GM21825 (cell line): ENCODE measurements at regions not wholly inside any gene's neighbourhood (a gene's known extent, or its start where the extent isn't known, plus 50 kb on each side); places are given as distances from the start of the nearest gene placed in this dataset.

Experiments used
- ATAC-seq: cut with Tn5 transposase; IDR thresholded peaks from one replicate; pipeline ENCODE4 v1.9.1; 2021; ENCODE audit warnings: mild to moderate bottlenecking, moderate library complexity; ENCODE audit not compliant: unreplicated experiment

- ATAC-seq: no peak
Measured at GRCh38 chr4:157803845-157804521, 368.8 kb downstream of the GASK1B start.

- no peak for ATAC-seq
Measured at GRCh38 chr4:157803421-157803820, 369.4 kb downstream of the GASK1B start.

DNA sequence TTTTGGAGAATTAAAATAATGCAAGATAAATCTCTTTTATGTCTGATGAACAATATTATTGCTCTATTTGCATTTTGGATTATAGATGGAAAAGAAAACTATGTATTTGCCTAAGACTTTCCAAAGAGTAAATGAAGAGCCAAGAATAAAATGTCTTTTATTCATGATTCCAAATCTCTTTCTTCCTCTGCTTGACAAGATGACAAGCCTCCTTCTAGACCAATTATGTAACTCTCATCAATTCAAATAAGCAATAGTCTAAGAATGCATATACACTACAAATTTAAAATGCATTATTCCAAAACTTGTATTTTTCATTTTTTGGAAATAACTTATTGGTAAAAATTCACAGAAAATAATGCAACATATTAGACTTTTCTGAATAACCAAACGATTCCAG, 377.3 kb downstream of the GASK1B start:
- ATAC-seq: no peak

DNA sequence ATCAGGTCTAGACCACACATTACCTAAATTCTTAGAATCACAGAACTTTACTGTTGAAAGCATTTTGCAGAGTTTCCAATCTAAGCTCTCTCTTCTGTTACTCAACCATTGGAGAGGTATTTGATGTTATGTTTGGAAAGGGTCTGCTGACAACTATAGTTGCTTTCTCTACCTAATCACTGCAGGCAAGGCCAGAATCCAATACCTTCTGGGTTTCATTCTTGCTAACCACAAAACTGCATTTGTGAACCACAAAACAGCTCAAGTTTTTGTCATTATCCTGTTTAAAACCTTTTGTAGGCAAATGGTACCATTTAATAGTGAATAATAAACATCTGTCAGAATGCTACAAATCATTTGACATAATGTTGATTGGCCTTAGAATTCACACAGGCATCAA, 380.1 kb downstream of the GASK1B start:
- no peak for ATAC-seq

DNA sequence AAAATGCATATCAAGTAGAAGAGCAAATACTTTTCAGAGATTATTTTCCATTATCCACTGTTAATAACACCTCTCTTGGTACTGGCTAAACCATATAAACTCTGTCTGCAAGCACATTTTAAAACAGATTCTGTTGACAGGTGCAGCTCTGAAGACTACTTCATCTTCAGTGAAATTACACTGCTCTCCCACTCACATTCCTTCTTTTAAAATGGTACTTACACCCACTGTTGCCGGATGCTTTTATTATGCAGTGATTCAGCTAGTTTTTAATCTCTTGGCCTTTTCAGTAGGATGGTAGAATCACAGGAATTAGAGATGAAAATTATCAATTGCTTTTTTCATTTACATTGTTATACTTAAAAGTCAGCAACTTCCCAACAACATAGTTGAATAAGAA, 381.6 kb downstream of the GASK1B start:
- ATAC-seq: no peak

GRCh38 chr4:157787618-157788017, 385.2 kb downstream of the GASK1B start:
- ATAC-seq: no peak

- no peak for ATAC-seq
Measured at GRCh38 chr4:157781361-157781760, 391.5 kb downstream of the GASK1B start.

- no peak for ATAC-seq
Measured at GRCh38 chr4:157779081-157779480, 393.7 kb downstream of the GASK1B start.

- no peak for ATAC-seq
Measured at GRCh38 chr4:157776930-157777528, 395.8 kb downstream of the GASK1B start.

DNA sequence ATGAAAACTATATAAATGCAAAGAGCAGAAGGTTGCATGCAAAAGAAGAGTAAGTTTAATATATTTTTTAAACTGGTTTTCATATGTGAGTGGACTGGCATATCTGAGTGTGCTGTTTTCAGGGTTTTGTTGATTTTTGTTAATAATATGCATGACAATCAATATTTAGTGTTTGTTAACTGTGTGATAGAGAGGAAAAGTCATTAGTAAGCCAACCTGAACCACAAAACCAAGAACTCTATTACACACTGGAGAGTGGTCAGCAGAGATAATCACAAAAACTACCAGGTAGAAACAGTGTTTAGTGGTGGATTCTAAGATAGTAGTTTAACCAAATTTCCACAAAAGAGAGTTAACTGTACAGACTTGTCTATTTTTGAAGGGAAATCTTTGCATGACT, 396.9 kb downstream of the GASK1B start:
- no peak for ATAC-seq

DNA sequence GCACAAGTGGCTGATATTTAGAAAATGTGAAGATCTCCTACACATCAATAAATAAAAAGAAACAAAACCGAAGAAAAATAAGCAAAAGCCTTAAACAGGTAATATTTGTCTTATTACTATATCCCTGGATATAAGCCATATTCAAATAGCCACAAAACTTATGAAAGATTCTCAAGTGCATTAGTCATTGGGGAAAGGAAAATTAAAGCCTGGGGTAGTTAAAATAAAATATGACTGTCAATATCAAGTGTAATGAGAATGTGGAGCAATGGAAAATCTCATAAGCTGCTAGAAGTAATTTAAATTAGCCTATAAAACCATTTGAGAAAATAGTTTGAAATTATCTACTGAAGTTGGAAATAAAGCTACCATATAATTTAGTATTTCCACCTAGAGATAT, 399.9 kb downstream of the GASK1B start:
- ATAC-seq: no peak

DNA sequence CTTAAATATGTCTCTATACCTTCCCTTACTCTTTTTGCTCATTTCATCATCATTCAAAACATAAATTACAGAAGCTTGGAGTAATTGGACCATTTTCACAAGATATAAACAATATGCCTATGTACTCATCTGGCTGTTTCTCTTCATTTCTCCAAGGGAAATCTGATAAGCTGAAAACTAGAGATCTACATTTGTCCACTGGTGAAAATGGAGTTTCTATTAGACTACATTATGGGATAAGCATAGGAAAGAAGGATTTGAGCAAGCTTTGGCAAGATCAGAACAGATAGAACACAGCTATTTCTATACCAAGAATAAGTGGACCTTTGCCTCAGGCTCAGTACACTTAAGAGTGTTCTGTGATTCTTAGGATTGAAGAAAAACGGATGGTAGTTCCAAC, 404.4 kb downstream of the GASK1B start:
- no peak for ATAC-seq

- ATAC-seq: no peak
Measured at GRCh38 chr4:157763490-157763889, 409.3 kb downstream of the GASK1B start.

GRCh38 chr4:157754410-157754809, 418.4 kb downstream of the GASK1B start:
- no peak for ATAC-seq

DNA sequence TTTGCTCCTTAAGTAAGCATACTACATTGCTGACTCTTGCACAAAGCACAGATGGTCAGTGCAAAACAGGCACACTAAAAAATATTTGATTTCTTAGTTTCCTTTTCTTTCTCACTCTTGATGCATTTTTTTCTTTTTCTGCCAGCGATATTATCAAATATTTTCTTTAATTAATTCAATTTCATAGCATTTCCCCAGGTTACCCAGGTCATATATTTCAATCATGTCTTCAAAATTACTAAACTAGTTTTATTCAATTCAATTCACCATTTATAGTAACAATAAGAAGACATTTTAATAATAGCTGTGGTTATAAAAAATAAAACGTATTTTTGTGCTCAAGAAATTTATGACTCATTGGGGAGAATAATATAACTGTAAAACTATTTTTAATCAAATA, 421.2 kb downstream of the GASK1B start:
- ATAC-seq: no peak

DNA sequence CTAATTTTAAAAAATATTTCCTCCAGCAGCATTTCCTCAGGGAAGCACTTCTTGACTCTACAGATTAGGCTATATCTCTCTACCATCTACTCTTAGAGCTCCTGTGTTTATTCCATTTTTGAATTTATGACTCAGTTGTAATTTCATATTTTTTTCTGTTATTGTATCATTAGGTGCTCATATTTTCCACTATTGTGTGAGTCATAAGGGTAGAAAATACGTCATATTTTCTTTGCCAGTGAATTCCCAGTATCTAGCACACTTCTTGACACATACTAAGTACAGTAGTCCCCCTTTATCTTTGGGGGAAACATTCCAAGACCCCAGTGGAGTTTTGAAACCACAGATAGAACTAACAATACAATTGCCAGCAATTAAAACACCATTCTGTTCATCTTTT, 431.2 kb downstream of the GASK1B start:
- no peak for ATAC-seq

- no peak for ATAC-seq
Measured at GRCh38 chr4:157739242-157739641, 433.6 kb downstream of the GASK1B start.

DNA sequence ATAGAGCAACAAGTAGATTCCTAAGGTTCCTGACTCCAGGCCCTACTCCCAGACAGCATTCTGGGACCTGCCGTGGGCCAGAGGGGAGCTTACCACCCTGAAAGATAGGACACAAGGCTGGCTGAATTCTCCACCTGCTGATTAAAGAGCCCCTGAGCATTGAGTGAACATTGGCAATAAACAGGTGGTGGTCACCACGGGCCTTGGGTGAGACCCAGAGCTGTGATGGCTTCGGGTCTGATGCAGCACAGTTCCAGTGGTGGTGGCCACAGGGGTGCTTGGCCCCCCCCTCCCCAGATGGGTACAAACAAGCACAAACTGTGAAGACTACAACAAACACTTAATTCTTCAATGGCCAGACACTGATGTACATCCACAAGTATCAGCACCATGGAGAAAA, 444.6 kb downstream of the GASK1B start:
- ATAC-seq: no peak

- no peak for ATAC-seq
Measured at GRCh38 chr4:157727163-157727562, 445.7 kb downstream of the GASK1B start.

DNA sequence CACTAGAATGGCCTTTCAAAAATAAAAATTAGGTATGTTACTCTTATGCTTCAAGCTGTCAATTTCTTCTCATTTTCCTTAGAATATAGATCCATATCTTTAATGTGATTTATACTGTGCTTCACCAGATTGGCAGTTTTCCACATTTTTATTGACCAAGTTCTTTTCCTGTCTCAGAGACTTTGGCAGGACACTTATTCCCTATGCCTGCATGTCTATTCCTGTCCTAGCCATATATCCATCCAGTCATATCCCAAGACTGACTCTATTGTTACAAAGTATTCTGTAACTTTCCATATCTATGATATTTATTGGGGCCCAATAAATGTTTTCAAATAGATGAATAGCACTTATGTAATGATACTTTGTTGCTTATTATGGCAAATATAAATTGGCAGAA, 450.7 kb downstream of the GASK1B start:
- no peak for ATAC-seq

- ATAC-seq: no peak
Measured at GRCh38 chr4:157713342-157713741, 459.5 kb downstream of the GASK1B start.

- no peak for ATAC-seq
Measured at GRCh38 chr4:157706155-157706554, 466.7 kb downstream of the GASK1B start.

GRCh38 chr4:157702831-157703230, 470.0 kb downstream of the GASK1B start:
- no peak for ATAC-seq
